ENCODE measurements at regions not wholly inside any gene's neighbourhood (a gene's known extent, or its start where the extent isn't known, plus 50 kb on each side); places are given as distances from the start of the nearest gene placed in this dataset.

DNA sequence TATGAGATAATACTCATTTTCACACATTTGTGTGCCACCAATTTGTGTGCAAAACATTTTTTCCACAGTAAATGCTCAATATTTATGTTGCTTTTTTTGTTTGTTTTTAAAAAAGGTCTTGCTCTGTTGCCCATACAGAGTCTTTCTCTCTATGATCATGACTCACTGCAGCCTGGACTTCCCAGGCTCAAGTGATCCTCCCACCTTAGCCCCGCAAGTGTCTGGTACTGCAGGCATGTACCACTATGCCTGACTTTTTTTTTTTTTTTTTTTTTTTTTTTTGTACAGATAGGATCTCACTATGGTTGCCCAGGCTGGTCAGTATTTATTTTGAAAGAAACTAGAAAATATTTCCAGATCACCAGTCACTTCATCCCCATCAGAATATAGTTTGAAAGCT, 297.8 kb upstream of the GYPC start:
- TF ChIP-seq BRCA1 (CRISPR knock-in tag; IDR thresholded peaks at IDR 0.05) (no peak), SRF (IDR thresholded peaks at IDR 0.05; ENCODE audit: low read depth, low read length) (no peak), CHCHD3 (CRISPR knock-in tag; IDR thresholded peaks at IDR 0.05) (no peak), ZFP36 (IDR thresholded peaks at IDR 0.05; ENCODE audit: borderline replicate concordance, low read depth, low read length, partially characterized antibody) (no peak), FOXA1 (IDR thresholded peaks at IDR 0.05) (no peak), FOXA1 (CRISPR knock-in tag; IDR thresholded peaks at IDR 0.05) (no peak), ZNF367 (CRISPR knock-in tag; IDR thresholded peaks at IDR 0.05; ENCODE audit: borderline replicate concordance) (no peak), DNMT1 (CRISPR knock-in tag; IDR thresholded peaks at IDR 0.05) (no peak)
- TF ChIP-seq, protein P1, sequence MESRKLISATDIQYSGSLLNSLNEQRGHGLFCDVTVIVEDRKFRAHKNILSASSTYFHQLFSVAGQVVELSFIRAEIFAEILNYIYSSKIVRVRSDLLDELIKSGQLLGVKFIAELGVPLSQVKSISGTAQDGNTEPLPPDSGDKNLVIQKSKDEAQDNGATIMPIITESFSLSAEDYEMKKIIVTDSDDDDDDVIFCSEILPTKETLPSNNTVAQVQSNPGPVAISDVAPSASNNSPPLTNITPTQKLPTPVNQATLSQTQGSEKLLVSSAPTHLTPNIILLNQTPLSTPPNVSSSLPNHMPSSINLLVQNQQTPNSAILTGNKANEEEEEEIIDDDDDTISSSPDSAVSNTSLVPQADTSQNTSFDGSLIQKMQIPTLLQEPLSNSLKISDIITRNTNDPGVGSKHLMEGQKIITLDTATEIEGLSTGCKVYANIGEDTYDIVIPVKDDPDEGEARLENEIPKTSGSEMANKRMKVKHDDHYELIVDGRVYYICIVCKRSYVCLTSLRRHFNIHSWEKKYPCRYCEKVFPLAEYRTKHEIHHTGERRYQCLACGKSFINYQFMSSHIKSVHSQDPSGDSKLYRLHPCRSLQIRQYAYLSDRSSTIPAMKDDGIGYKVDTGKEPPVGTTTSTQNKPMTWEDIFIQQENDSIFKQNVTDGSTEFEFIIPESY (CRISPR knock-in tag; IDR thresholded peaks at IDR 0.05): no peak
- TF ChIP-seq, protein P2, sequence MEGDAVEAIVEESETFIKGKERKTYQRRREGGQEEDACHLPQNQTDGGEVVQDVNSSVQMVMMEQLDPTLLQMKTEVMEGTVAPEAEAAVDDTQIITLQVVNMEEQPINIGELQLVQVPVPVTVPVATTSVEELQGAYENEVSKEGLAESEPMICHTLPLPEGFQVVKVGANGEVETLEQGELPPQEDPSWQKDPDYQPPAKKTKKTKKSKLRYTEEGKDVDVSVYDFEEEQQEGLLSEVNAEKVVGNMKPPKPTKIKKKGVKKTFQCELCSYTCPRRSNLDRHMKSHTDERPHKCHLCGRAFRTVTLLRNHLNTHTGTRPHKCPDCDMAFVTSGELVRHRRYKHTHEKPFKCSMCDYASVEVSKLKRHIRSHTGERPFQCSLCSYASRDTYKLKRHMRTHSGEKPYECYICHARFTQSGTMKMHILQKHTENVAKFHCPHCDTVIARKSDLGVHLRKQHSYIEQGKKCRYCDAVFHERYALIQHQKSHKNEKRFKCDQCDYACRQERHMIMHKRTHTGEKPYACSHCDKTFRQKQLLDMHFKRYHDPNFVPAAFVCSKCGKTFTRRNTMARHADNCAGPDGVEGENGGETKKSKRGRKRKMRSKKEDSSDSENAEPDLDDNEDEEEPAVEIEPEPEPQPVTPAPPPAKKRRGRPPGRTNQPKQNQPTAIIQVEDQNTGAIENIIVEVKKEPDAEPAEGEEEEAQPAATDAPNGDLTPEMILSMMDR (CRISPR knock-in tag; IDR thresholded peaks at IDR 0.05): no peak

Data from HepG2 (cell line).